Muscle of leg (tissue), 3 donors: ENCODE measurements at regions not wholly inside any gene's neighbourhood (a gene's known extent, or its start where the extent isn't known, plus 50 kb on each side); places are given as distances from the start of the nearest gene placed in this dataset.

ENCODE experiments used
- DNase-seq: peaks from one replicate; pipeline ENCODE4 v3.0.0; 2013
- H3K27ac ChIP-seq: one replicate; pipeline ENCODE4 v1.5.1; 2013; ENCODE audit warnings: mild to moderate bottlenecking, low read length, control low read depth
- H3K27me3 ChIP-seq: one replicate; pipeline ENCODE4 v1.6.1; 2013; ENCODE audit warnings: low read length; ENCODE audit not compliant: control insufficient read depth, insufficient read depth
- H3K36me3 ChIP-seq: one replicate; pipeline ENCODE4 v1.6.1; 2013; ENCODE audit warnings: low read length; ENCODE audit not compliant: control insufficient read depth, insufficient read depth
- H3K4me1 ChIP-seq: one replicate; pipeline ENCODE4 v1.6.1; 2013; ENCODE audit warnings: low read length; ENCODE audit not compliant: control insufficient read depth, insufficient read depth
- H3K4me3 ChIP-seq: one replicate; pipeline ENCODE4 v1.5.1; 2013; ENCODE audit warnings: low read length, control low read depth
- H3K9me3 ChIP-seq: replicated peaks from 2 replicates; pipeline ENCODE4 v1.6.1; 2013; ENCODE audit warnings: low read depth, low read length; ENCODE audit not compliant: control insufficient read depth
- WGBS: methylation state at CpG from one replicate; pipeline ENCODE4 v1.1.5; 2013; ENCODE audit warnings: missing lambda C conversion rate; ENCODE audit not compliant: insufficient coverage; 5-methylcytosine and 5-hydroxymethylcytosine counted together

DNA sequence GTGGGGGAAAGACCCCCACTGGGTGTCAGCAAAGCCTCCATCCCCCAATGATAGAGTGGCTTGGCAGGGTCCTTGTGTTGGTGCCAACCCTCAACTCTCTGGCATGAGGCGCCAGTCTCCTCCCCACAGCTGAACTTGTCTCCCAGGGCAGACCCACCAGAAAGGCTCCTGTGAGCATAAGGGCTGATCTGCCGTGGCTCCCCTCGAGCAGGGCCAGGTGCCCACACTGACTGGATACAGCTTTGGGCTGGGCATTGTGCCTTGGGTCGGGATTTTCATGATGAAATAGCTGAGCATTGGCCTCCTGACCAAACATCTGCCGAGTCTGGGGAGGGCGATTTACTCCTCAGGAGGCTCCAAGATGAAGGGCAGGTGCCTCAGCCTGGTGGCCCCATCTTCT lies 68.1 kb upstream of the NPTX2 start:
- H3K9me3 ChIP-seq = peaks cover 15% of the 10 kb centered on the region
- no peak for DNase-seq
- H3K4me3 ChIP-seq = no peak overlapping the region
- WGBS = 65% methylated on average over 6 of the region's 6 CpGs
- H3K27me3 ChIP-seq = no peaks in the 10 kb centered on the region
- no peak overlapping the region for H3K27ac ChIP-seq
- H3K4me1 ChIP-seq = peaks cover 6% of the 10 kb centered on the region
- H3K36me3 ChIP-seq = no peaks in the 10 kb centered on the region

DNA sequence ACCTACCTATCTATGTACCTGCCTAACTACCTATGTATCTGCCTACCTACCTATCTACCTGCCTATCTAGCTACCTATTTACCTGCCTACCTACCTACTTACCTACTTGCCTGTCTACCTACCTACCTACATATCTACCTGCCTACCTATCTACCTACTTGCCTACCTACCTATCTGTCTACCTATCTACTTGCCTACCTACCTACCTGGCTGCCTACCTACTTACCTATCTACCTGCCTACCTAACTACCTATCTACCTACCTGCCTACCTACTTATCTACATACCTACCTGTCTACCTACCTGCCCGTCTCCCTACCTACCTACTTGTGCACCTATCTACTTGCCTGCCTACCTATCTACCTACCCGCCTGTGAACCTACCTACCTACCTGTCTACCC lies 68.7 kb upstream of the NPTX2 start:
- 94% methylated on average over 2 of the region's 2 CpGs for WGBS
- H3K9me3 ChIP-seq = peaks cover 15% of the 10 kb centered on the region
- H3K27me3 ChIP-seq = no peaks in the 10 kb centered on the region
- H3K4me1 ChIP-seq = peaks cover under 1% of the 10 kb centered on the region
- H3K36me3 ChIP-seq = no peaks in the 10 kb centered on the region
- DNase-seq = no peak
- no peak overlapping the region for H3K27ac ChIP-seq
- no peak overlapping the region for H3K4me3 ChIP-seq

DNA sequence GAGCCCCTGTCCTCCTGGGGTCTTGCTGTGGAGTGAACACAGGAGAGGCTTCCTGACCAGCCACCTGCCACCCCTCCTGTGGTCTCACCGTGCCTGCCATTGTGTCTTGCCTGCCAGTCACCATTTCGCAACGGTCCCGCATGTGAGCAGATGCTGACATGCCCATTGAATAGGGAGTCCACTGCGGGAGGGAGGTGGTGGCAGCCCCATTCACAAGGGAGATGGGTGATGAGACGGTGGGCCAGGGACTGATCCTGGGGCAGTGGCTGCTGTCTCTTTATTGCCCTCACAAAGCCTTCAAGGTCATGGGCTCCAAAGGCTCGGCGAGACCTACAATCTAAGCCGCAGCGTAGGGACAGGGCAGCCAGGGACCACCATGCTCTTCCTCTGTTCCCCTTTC lies 76.0 kb upstream of the NPTX2 start:
- no peak for DNase-seq
- Histone ChIP-seq H3K36me3 (no peaks in the 10 kb centered on the region), H3K4me1 (no peaks in the 10 kb centered on the region), H3K27me3 (no peaks in the 10 kb centered on the region), H3K27ac (no peak overlapping the region), H3K9me3 (peaks cover 2% of the 10 kb centered on the region), H3K4me3 (no peak overlapping the region)
- WGBS = 89% methylated on average over 9 of the region's 10 CpGs

DNA sequence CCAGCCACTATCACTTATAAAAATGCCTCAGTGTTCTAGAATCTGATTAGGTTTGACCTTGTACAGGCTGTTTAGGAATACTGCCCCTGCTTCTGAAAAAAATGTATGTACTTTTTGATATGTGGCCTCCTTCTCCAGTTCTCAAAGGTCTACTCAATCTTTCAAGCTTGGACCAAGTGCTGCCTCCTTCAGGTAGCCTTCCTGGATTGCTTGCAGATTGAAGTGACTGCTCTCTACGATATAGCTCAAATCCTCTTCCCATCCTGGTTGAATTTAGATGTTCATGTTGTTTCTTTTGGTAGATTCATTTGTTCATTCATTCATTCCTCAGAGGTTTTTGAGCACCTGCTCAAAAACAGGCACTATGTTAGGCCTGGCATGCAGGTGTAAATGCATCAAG lies 77.2 kb upstream of the NPTX2 start:
- Histone ChIP-seq H3K4me1 (no peaks in the 10 kb centered on the region), H3K4me3 (no peak overlapping the region), H3K27ac (no peak overlapping the region), H3K36me3 (no peaks in the 10 kb centered on the region), H3K9me3 (peaks cover 2% of the 10 kb centered on the region), H3K27me3 (no peaks in the 10 kb centered on the region)
- no peak for DNase-seq
- WGBS = no CpG with 5 or more reads among the region's 1 CpG

DNA sequence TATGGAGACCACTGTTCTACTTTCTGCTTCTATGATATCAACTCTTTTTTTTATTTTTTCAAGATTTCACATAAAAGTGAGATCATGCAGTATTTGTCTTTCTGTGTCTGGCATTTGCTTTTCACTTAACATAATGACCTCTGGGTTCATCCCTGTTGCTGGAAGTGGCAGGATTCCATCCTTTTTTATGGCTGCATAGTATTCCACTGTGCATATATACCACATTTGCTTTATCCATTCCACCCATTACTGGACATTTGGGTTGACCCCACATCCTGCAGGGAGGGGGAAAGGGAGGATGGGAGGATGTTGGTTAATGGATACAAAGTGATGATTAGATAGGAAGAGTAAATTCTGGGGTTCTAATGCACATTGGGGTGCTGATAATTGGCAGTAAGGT lies 80.3 kb upstream of the NPTX2 start:
- DNase-seq = no peak
- no peaks in the 10 kb centered on the region for H3K36me3 ChIP-seq
- H3K9me3 ChIP-seq = peaks cover 3% of the 10 kb centered on the region
- no peaks in the 10 kb centered on the region for H3K27me3 ChIP-seq
- H3K4me1 ChIP-seq = no peaks in the 10 kb centered on the region
- H3K4me3 ChIP-seq = no peak overlapping the region
- H3K27ac ChIP-seq = no peak overlapping the region

DNA sequence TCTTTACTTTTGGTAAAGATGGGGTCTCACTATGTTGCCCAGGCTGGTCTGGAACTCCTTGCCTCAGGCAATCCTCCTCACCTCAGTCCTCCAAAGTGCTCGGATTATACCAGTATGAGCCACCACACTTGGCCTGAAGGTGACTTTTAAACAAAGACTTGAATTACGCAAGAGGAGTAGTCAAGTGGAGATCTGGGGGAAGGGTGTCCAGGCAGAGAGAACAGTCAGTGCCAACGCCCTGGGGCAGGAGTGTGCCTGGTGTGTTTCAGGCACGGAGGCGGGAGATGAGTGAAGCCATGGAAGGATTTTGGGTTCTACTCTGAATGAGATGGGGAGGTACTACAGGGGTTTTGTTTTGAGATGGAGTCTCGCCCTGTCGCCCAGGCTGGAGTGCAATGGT lies 82.6 kb upstream of the NPTX2 start:
- Histone ChIP-seq H3K4me1 (no peaks in the 10 kb centered on the region), H3K27me3 (no peaks in the 10 kb centered on the region), H3K36me3 (no peaks in the 10 kb centered on the region), H3K27ac (no peak overlapping the region), H3K4me3 (no peak overlapping the region), H3K9me3 (peaks cover 8% of the 10 kb centered on the region)
- WGBS = 88% methylated on average over 5 of the region's 7 CpGs
- no peak for DNase-seq

DNA sequence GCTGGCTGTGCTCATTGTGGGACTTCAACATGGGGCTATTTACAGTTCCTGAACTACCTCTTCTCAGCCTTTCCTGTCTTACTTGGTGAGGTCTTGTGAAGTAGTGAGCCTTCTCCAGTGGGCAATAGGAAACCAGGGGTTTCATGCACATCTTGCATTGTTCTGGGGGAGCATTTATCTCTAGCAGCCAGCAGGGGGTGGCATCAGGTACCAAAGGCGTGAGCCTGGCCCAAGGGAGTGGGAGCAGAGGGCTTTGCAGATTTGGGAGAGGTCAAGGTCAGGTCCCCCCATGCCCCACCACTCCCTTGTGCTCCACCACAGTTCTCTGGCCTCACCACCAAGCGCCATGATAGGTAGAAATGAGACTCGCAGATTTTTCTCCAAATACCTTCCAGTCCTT lies 85.4 kb upstream of the NPTX2 start:
- no peak overlapping the region for H3K27ac ChIP-seq
- no peaks in the 10 kb centered on the region for H3K27me3 ChIP-seq
- no peaks in the 10 kb centered on the region for H3K4me1 ChIP-seq
- WGBS = no CpG with 5 or more reads among the region's 3 CpGs
- DNase-seq = no peak
- no peaks in the 10 kb centered on the region for H3K36me3 ChIP-seq
- H3K4me3 ChIP-seq = no peak overlapping the region
- peaks cover 6% of the 10 kb centered on the region for H3K9me3 ChIP-seq

DNA sequence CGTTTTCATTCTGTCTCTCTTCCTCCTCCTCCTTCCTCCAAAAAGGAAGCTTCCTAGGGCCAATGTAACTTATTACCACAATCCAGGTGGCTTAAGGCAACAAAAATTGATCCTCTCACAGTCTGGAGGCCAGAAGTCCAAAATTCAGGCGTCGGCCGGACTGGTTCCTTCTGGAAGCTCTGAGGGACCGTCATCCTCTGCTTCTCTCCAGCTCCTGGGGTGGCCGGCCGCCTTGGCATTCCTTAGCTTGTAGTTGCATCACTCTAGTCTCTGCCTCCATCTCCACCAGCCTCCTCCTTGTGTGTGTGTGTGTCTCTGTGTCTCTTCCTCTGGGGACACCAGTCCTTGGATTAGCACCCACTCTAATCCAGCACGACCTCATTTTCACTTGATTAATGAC lies 89.0 kb upstream of the NPTX2 start:
- Histone ChIP-seq H3K36me3 (no peaks in the 10 kb centered on the region), H3K9me3 (peaks cover 6% of the 10 kb centered on the region), H3K27me3 (no peaks in the 10 kb centered on the region), H3K4me1 (no peaks in the 10 kb centered on the region), H3K4me3 (no peak overlapping the region), H3K27ac (no peak overlapping the region)
- 70% methylated on average over 5 of the region's 8 CpGs for WGBS
- DNase-seq = no peak

DNA sequence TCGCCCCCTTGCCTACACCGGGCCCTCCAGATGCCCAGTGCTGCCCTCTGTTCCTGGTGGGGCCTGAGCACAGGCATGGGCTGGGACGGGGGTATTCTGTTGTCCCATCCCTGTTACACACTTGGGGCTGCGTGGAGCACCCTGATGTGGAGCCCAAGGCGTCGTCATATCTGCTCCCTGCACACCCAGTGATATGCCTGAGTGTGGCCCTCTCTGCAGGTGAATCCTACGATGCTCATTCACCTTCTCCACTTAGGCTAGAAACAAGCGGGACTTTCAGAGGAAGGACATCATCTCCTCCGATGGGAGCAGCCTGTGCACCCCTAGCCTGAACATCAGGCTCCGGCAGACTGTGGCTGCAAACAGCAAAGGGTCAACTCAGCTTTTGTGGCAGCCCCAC lies 91.0 kb upstream of the NPTX2 start:
- no peaks in the 10 kb centered on the region for H3K4me1 ChIP-seq
- 87% methylated on average over 10 of the region's 10 CpGs for WGBS
- DNase-seq = no peak
- H3K27me3 ChIP-seq = no peaks in the 10 kb centered on the region
- H3K9me3 ChIP-seq = no peaks in the 10 kb centered on the region
- no peak overlapping the region for H3K4me3 ChIP-seq
- no peak overlapping the region for H3K27ac ChIP-seq
- H3K36me3 ChIP-seq = no peaks in the 10 kb centered on the region

DNA sequence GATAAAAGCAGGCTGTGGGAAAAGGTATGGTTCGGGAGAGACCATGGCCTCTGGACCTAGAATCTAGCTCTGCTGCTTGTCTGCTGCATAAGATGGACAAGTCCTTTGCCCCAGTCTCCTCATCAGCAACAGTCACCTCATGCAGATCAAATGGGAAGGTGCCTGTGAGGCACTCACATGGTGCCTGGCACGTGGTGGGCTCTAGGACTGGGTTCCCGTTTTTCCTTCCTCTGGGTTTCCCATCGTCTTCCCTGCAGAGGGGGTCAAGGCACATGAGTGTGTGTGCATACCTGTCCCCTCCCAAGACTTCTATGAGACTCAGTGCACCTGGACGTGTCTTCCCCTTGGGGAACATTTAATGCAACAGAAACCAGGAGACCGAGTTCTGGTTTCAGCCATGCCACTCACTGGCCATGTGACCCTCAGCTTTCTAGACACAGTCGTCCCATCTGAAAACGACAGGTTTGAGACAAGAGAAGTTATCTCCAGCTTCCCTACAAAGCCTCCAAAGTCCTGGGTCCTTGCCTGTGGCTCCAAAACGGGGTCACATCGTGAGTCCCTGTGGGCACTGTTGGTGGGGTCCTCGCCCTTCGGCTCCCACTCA lies 95.9 kb upstream of the NPTX2 start:
- no peaks in the 10 kb centered on the region for H3K4me1 ChIP-seq
- no peaks in the 10 kb centered on the region for H3K27me3 ChIP-seq
- H3K4me3 ChIP-seq = no peak overlapping the region
- WGBS = 87% methylated on average over 10 of the region's 12 CpGs
- H3K27ac ChIP-seq = no peak overlapping the region
- H3K9me3 ChIP-seq = no peaks in the 10 kb centered on the region
- DNase-seq = no peak
- H3K36me3 ChIP-seq = no peaks in the 10 kb centered on the region

DNA sequence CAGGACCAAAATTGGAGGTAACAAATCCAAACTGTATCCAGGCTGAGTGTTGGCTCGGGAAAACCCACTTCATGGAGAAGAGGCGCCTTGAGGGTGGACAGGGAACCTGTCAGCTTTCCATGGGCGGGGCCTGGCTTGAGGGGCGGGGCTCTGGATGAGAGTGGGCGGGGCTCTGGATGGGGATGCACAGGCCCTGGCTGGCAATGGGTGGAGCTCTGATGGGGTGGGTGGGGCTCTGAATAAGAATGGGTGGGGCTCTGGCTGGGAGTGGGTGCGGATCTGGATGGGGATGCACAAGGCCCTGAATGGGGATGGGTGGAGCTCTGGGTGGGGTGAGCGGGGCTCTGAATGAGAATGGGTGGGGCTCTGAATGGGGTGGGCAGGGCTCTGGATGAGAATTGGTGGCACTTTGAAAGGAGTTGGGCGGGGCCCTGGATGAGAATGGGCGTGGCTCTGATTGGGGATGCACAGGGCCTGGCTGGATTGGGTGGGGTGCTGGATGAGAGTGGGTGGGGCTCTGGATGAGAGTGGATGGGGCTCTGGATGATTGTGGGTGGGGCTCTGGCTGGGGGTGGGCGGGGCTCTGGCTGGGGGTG lies 96.6 kb upstream of the NPTX2 start:
- Histone ChIP-seq H3K36me3 (no peaks in the 10 kb centered on the region), H3K4me1 (no peaks in the 10 kb centered on the region), H3K27ac (no peak overlapping the region), H3K4me3 (no peak overlapping the region), H3K27me3 (no peaks in the 10 kb centered on the region), H3K9me3 (no peaks in the 10 kb centered on the region)
- no peak for DNase-seq
- 85% methylated on average over 9 of the region's 10 CpGs for WGBS
